PC-9 (cell line): ENCODE measurements at regions not wholly inside any gene's neighbourhood (a gene's known extent, or its start where the extent isn't known, plus 50 kb on each side); places are given as distances from the start of the nearest gene placed in this dataset.

Experiments used
- BruUV-seq: library from RNA; stranded (reverse); fragments of 400-500 nt; replicated peaks from 2 replicates; lab custom pipeline; 2021; lab: Mats Ljungman, UMichigan
- CTCF ChIA-PET: fragments of 300-600 bp; sonication (Branson Sonifier 250); formaldehyde crosslinking; loops from one replicate; lab custom pipeline; 2022; ENCODE audit warnings: antibody characterized with exemption; lab: Charles Lee
- POLR2A ChIA-PET: fragments of 300-600 bp; sonication (Branson Sonifier 250); formaldehyde crosslinking; loops from one replicate; lab custom pipeline; 2022; ENCODE audit warnings: antibody characterized with exemption; ENCODE audit not compliant: unreplicated experiment; lab: Charles Lee
- DNase-seq, 2 experiments: peaks; one replicate each; pipeline versions ENCODE4 v3.0.0 to v3.0.0-alpha.2; 2015 to 2022; ENCODE audit warnings: mixed read lengths in 1 of 2
- H2AFZ ChIP-seq: fragments of 200-600 bp; sonication (generic); 2 replicates; pipeline ENCODE4 v1.8.1; 2017; ENCODE audit warnings: antibody characterized with exemption
- H3F3A ChIP-seq: fragments of 200-600 bp; sonication (generic); 2 replicates; pipeline ENCODE4 v1.8.1; 2017; ENCODE audit warnings: antibody characterized with exemption, mild to moderate bottlenecking, low read depth; ENCODE audit not compliant: insufficient read depth
- H3K27ac ChIP-seq: fragments of 200-600 bp; sonication (generic); 2 replicates; pipeline ENCODE4 v1.6.1; 2016; ENCODE audit warnings: mixed run types
- H3K27me3 ChIP-seq: fragments of 200-600 bp; sonication (generic); 2 replicates; pipeline ENCODE4 v1.6.1; 2016; ENCODE audit warnings: low read depth, mixed run types; ENCODE audit not compliant: insufficient read depth
- H3K36me3 ChIP-seq: fragments of 200-600 bp; sonication (generic); 2 replicates; pipeline ENCODE4 v1.6.1; 2016; ENCODE audit warnings: low read depth, mixed run types
- H3K4me1 ChIP-seq: fragments of 200-600 bp; sonication (generic); replicated peaks from 2 replicates; pipeline ENCODE4 v1.6.1; 2016; ENCODE audit warnings: mixed run types; ENCODE audit not compliant: insufficient read depth
- H3K4me2 ChIP-seq: fragments of 200-600 bp; sonication (generic); 2 replicates; pipeline ENCODE4 v1.6.1; 2017; ENCODE audit warnings: mixed run types
- H3K4me3 ChIP-seq: fragments of 200-600 bp; sonication (generic); 2 replicates; pipeline ENCODE4 v1.6.1; 2016; ENCODE audit warnings: mixed run types
- H3K79me2 ChIP-seq: fragments of 200-600 bp; sonication (generic); 2 replicates; pipeline ENCODE4 v1.6.1; 2017; ENCODE audit warnings: low read depth, mixed run types
- H3K9me2 ChIP-seq: fragments of 200-600 bp; sonication (generic); 2 replicates; pipeline ENCODE4 v1.8.1; 2017; ENCODE audit warnings: mild to moderate bottlenecking; ENCODE audit not compliant: insufficient read depth
- H3K9me3 ChIP-seq: fragments of 200-600 bp; sonication (generic); 2 replicates; pipeline ENCODE4 v1.8.1; 2016; ENCODE audit warnings: low read depth; ENCODE audit not compliant: insufficient read depth
- H4K20me1 ChIP-seq: fragments of 200-600 bp; sonication (generic); 2 replicates; pipeline ENCODE4 v1.8.1; 2017; ENCODE audit not compliant: insufficient read depth
- EZH2 ChIP-seq: fragments of 200-600 bp; sonication (generic); IDR thresholded peaks from 2 replicates; pipeline ENCODE4 v1.8.0; 2017; ENCODE audit warnings: antibody characterized with exemption, low read depth
- intact Hi-C: fragments of 100-400 bp; cut with micrococcal nuclease; formaldehyde crosslinking; loops from one replicate; pipeline ENCODE4 v1.10.0; 2022; ENCODE audit not compliant: unreplicated experiment
- TF ChIP-seq, protein P1 (sequence below): fragments of 200-600 bp; sonication (generic); conservative IDR thresholded peaks from 2 replicates; pipeline ENCODE4 v1.6.1; 2017; ENCODE audit warnings: mixed run types, antibody characterized with exemption, mild to moderate bottlenecking, moderate library complexity

DNA sequence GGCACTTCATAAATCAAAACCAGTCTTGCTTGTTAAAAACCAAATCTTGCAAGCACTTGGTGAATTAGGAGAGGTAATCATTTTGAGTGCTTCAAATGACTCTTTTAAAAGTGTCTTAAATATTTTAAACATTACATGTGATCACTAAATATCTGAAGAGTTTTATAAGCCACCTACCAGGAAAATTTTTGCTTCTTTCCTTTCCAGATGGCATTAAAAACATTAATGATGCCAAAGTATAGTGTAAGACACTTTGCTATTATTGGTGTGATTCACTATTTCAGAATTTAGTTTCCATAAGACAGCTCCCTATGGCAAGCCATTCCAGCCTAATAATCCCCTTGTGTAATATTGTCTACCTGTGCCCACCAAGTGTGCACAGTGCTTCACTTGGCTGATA lies 548.8 kb upstream of the ADAMTS5 start:
- ChIA-PET CTCF (no interaction called here), POLR2A (no interaction called here)
- Histone ChIP-seq H3K79me2 (no peaks in the 10 kb centered on the region), H3K9me3 (no peaks in the 10 kb centered on the region), H3K36me3 (no peaks in the 10 kb centered on the region), H2AFZ (no peak overlapping the region), H3K27ac (no peak overlapping the region), H3F3A (no peaks in the 10 kb centered on the region), H3K4me2 (no peak overlapping the region), H4K20me1 (no peaks in the 10 kb centered on the region), H3K9me2 (no peaks in the 10 kb centered on the region), H3K27me3 (no peaks in the 10 kb centered on the region), H3K4me3 (no peak overlapping the region), H3K4me1 (no peaks in the 10 kb centered on the region)
- no peak for DNase-seq
- intact Hi-C loops = no loop called here
- no peak for TF ChIP-seq EZH2
- TF ChIP-seq, protein P1, sequence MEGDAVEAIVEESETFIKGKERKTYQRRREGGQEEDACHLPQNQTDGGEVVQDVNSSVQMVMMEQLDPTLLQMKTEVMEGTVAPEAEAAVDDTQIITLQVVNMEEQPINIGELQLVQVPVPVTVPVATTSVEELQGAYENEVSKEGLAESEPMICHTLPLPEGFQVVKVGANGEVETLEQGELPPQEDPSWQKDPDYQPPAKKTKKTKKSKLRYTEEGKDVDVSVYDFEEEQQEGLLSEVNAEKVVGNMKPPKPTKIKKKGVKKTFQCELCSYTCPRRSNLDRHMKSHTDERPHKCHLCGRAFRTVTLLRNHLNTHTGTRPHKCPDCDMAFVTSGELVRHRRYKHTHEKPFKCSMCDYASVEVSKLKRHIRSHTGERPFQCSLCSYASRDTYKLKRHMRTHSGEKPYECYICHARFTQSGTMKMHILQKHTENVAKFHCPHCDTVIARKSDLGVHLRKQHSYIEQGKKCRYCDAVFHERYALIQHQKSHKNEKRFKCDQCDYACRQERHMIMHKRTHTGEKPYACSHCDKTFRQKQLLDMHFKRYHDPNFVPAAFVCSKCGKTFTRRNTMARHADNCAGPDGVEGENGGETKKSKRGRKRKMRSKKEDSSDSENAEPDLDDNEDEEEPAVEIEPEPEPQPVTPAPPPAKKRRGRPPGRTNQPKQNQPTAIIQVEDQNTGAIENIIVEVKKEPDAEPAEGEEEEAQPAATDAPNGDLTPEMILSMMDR = no peak
- BruUV-seq = no TSS peak

DNA sequence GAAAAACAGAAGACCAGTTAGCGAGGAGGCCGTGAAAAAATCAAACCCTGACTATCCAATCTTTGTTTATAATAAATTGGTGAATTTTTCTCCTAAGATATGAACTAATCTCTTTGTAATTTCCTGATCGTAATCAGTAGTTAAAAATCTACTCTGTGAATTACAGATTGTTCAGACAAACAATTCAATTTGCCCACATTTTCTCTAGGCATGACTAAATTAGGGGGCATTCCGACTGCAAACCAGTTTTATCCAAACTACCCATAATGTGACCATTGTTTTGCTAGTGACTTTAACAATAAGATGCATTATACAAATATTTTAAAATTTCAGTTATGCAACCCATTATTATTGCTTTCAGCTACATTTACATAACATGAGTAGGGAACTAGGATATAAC lies 546.9 kb upstream of the ADAMTS5 start:
- POLR2A ChIA-PET = no interaction called here
- CTCF ChIA-PET = no interaction called here
- no peak overlapping the region for H3K4me3 ChIP-seq
- no peaks in the 10 kb centered on the region for H3K9me3 ChIP-seq
- H3K27ac ChIP-seq = no peak overlapping the region
- no peaks in the 10 kb centered on the region for H3K9me2 ChIP-seq
- intact Hi-C loops = no loop called here
- no peaks in the 10 kb centered on the region for H3K27me3 ChIP-seq
- no peaks in the 10 kb centered on the region for H3F3A ChIP-seq
- no peak overlapping the region for H3K4me2 ChIP-seq
- no peaks in the 10 kb centered on the region for H3K79me2 ChIP-seq
- no peaks in the 10 kb centered on the region for H3K36me3 ChIP-seq
- DNase-seq = no peak
- H4K20me1 ChIP-seq = no peaks in the 10 kb centered on the region
- TF ChIP-seq, protein P1 = no peak
- TF ChIP-seq EZH2 = no peak
- no peaks in the 10 kb centered on the region for H3K4me1 ChIP-seq
- H2AFZ ChIP-seq = no peak overlapping the region
- BruUV-seq = no TSS peak

DNA sequence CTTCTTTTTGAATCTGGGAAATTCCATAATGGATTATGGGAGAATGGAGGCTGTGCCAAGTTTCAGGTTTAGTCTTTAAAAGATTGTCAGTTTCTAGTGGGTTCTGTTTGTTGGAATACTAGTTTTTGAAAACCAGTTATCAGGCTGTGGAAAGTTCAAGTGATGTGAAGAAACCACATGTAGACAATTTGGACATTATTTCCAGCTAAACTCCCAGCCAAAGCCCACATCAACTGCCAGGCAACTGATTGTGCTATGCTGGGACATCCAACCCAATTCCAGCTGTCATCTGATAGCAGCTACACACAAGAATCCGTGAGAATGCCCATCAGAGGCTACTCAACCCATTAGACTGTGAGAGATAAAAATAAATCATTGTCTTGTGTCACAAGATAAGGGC lies 546.1 kb upstream of the ADAMTS5 start:
- CTCF ChIA-PET = no interaction called here
- Histone ChIP-seq H3K27ac (no peak overlapping the region), H3K9me3 (no peaks in the 10 kb centered on the region), H4K20me1 (no peaks in the 10 kb centered on the region), H3K9me2 (no peaks in the 10 kb centered on the region), H3F3A (no peaks in the 10 kb centered on the region), H3K27me3 (no peaks in the 10 kb centered on the region), H3K4me1 (no peaks in the 10 kb centered on the region), H3K4me3 (no peak overlapping the region), H3K79me2 (no peaks in the 10 kb centered on the region), H3K36me3 (no peaks in the 10 kb centered on the region), H3K4me2 (no peak overlapping the region), H2AFZ (no peak overlapping the region)
- intact Hi-C loops = no loop called here
- DNase-seq = no peak
- TF ChIP-seq EZH2 = no peak
- TF ChIP-seq, protein P1 = no peak
- POLR2A ChIA-PET = no interaction called here
- BruUV-seq = no TSS peak
